A549 (cell line): ENCODE measurements at regions not wholly inside any gene's neighbourhood (a gene's known extent, or its start where the extent isn't known, plus 50 kb on each side); places are given as distances from the start of the nearest gene placed in this dataset.

Source experiments
- BHLHE40 ChIP-seq: IDR thresholded peaks from 2 replicates; pipeline ENCODE4 v1.6.1; 2012; ENCODE audit warnings: low read depth, low read length, inconsistent platforms
- EHMT2 ChIP-seq: fragments of 200-600 bp; sonication (generic); IDR thresholded peaks from 2 replicates; pipeline ENCODE4 v1.6.1; 2016; ENCODE audit warnings: antibody characterized with exemption, low read depth, mild to moderate bottlenecking, moderate library complexity
- FOSL2 ChIP-seq, 2 experiments: fragments of 450-650 bp in 1 of 2; fragments of >200 bp in 1 of 2; sonication (Bioruptor Twin) in 1 of 2; formaldehyde crosslinking; IDR thresholded peaks; 2 replicates each; pipeline versions ENCODE4 v1.5.0 to v1.6.1; 2016 to 2020; ENCODE audit warnings: mild to moderate bottlenecking in 1 of 2, moderate library complexity in 1 of 2
- HDAC2 ChIP-seq: fragments of 200-600 bp; sonication (generic); IDR thresholded peaks from 2 replicates; pipeline ENCODE4 v1.6.1; 2016
- JUNB ChIP-seq: fragments of >200 bp; sonication (Bioruptor Twin); formaldehyde crosslinking; IDR thresholded peaks from 2 replicates; pipeline ENCODE4 v1.6.1; 2016
- MAFK ChIP-seq: fragments of 450-650 bp; IDR thresholded peaks from 2 replicates; pipeline ENCODE4 v1.6.1; 2014; ENCODE audit not compliant: partially characterized antibody
- NFE2L2 ChIP-seq: fragments of 150-350 bp; conservative IDR thresholded peaks from 2 replicates; pipeline ENCODE4 v1.6.1; 2014; ENCODE audit warnings: low read length
- POLR2A ChIP-seq: IDR thresholded peaks from 2 replicates; pipeline ENCODE4 v1.6.1; 2012; ENCODE audit warnings: mild to moderate bottlenecking, low read length
- TF ChIP-seq, protein P1 (sequence below): fragments of >200 bp; sonication (Bioruptor Twin); formaldehyde crosslinking; IDR thresholded peaks from 3 replicates; pipeline ENCODE4 v1.5.1; 2016

DNA sequence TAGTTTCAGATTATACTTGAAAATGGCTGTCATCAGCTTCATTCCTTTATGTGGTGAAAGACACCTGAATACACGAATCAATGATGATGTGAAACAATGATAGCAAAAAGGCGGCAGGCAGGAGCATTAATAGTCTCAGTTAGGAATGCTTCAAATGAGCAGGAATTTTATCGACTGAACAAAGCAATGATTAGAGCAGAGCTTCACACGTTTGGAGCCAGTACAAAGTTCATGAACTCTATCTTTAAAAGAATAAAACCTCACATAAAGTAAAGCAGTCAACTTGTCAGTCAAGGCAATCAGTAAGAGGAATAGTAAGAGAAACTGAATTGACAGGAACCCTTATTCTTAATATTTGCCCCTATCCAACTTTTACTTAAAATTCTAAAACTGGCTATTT, 78.4 kb upstream of the SERTAD2 start:
- TF ChIP-seq, protein P1, sequence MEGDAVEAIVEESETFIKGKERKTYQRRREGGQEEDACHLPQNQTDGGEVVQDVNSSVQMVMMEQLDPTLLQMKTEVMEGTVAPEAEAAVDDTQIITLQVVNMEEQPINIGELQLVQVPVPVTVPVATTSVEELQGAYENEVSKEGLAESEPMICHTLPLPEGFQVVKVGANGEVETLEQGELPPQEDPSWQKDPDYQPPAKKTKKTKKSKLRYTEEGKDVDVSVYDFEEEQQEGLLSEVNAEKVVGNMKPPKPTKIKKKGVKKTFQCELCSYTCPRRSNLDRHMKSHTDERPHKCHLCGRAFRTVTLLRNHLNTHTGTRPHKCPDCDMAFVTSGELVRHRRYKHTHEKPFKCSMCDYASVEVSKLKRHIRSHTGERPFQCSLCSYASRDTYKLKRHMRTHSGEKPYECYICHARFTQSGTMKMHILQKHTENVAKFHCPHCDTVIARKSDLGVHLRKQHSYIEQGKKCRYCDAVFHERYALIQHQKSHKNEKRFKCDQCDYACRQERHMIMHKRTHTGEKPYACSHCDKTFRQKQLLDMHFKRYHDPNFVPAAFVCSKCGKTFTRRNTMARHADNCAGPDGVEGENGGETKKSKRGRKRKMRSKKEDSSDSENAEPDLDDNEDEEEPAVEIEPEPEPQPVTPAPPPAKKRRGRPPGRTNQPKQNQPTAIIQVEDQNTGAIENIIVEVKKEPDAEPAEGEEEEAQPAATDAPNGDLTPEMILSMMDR: no peak
- TF ChIP-seq FOSL2 (IDR thresholded peaks at IDR 0.05) (no peak), FOSL2 (CRISPR knock-in tag; IDR thresholded peaks at IDR 0.05) (no peak), MAFK (no peak), EHMT2 (no peak), HDAC2 (no peak), JUNB (no peak), BHLHE40 (no peak), POLR2A (no peak), NFE2L2 (no peak)
